T47D (cell line): ENCODE measurements at regions not wholly inside any gene's neighbourhood (a gene's known extent, or its start where the extent isn't known, plus 50 kb on each side); places are given as distances from the start of the nearest gene placed in this dataset.

Experiments
- DNase-seq, 2 experiments: peaks; one replicate each; pipeline versions ENCODE4 v3.0.0 to v3.0.0-alpha.2; 2011 to 2012; ENCODE audit warnings: low read depth in 1 of 2, low spot score in 1 of 2
- JUND ChIP-seq: IDR thresholded peaks from 2 replicates; pipeline ENCODE4 v1.6.1; 2012; ENCODE audit warnings: low read depth
- in situ Hi-C: cut with HindIII; loops from 2 replicates; pipeline ENCODE4 v1.10.0; 2016; ENCODE audit warnings: low sequenced_read_pairs, low pct_unique_long_range_greater_than_20kb

DNA sequence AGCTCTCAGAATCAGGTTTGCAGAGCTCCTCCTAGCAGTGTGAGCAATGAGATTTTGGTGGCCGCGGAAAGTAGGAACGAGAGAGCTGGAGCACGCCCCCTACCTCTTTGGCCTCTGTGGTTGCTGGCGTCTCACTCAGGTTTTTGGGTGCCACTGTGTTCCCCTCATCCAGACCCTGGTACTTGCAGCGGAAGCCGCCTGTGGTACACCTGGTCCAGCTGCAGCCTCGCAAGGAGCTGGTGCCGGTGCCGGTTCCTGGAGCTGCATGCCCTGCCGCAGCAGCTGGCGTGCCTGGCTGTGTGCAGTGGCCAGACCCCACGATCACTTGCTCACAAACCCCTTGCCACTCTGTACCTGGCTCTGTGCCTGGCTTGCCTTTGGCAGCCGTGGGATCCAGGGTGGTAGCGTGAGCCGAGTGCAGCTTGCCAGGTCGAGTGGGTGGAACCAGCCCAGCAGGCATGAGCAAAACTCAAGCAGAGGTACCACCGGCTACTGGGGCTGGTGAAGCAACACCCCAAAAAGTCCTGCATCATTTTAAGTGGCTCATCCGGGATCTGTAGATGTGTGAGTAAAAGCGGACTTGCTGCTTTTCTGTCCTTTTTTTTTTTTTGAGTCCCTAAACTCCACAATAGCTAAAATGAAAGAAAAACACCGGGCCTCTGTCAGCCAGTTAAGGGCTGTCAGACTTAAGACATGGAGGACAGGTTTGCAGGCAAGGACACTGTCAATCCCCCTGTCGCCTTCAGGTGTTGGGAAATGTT, 844.9 kb downstream of the KCNT2 start:
- in situ Hi-C loops = no loop called here
- no peak for TF ChIP-seq JUND
- peak in 1 of 2 experiments; percentile 42 for DNase-seq

DNA sequence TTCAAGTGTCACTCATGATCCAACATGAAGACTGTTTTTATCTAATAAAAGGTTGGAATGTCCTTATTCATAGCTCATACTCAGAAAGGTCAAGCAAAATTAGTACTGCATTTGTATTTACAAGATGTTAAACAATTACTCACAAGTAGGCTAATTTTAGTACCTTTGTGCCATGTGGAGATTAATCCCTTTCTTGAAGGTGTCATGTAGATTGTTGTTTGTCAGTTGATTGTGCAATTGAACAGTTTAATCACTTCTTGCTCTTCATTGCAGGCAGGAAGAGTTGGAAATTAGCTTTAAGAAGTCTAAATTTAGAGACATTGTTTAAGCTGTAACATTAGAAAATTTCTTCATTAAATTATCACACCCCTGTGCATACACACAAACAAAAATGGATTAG, 847.1 kb downstream of the KCNT2 start:
- DNase-seq = no peak
- TF ChIP-seq JUND = no peak

GRCh38 chr1:195756109-195756508, 852.1 kb downstream of the KCNT2 start:
- in situ Hi-C loops = no loop called here

More for the DNA sequence above, 847.1 kb downstream of the KCNT2 start:
- in situ Hi-C loops = no loop called here

GRCh38 chr1:195754874-195755273, 853.4 kb downstream of the KCNT2 start:
- in situ Hi-C loops = no loop called here
- no peak for DNase-seq
- TF ChIP-seq JUND = no peak

More at GRCh38 chr1:195756109-195756508, 852.1 kb downstream of the KCNT2 start:
- DNase-seq = no peak
- no peak for TF ChIP-seq JUND

DNA sequence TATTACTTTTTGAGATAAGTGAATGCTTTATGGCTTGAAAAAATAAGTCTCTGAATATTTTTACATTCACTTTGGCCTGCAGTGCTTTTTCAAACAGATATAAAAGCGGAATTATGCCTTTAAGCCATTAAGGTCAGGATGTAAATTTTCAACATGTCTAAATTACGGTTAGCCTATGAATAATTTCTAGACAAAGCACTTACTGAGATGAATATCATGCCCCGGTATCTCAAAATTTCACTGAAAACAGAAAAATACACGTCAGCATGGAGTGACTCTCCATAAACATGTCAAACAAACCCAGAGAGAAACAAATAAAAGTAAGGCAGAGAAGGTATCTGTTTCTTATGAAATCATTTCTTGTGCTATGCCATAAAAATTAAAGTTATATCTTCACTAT, 853.9 kb downstream of the KCNT2 start:
- in situ Hi-C loops = no loop called here

GRCh38 chr1:195748969-195749368, 859.3 kb downstream of the KCNT2 start:
- no peak for TF ChIP-seq JUND
- in situ Hi-C loops = no loop called here
- no peak for DNase-seq

More for the DNA sequence above, 853.9 kb downstream of the KCNT2 start:
- TF ChIP-seq JUND = no peak
- no peak for DNase-seq

- DNase-seq = peak in 1 of 2 experiments; percentile 13
- no peak for TF ChIP-seq JUND
- in situ Hi-C loops = no loop called here
Measured at GRCh38 chr1:195745189-195746010, 862.8 kb downstream of the KCNT2 start.

GRCh38 chr1:195744256-195744655, 864.0 kb downstream of the KCNT2 start:
- no peak for TF ChIP-seq JUND
- in situ Hi-C loops = no loop called here

GRCh38 chr1:195740862-195741261, 867.4 kb downstream of the KCNT2 start:
- no peak for TF ChIP-seq JUND
- DNase-seq = no peak
- in situ Hi-C loops = no loop called here

More at GRCh38 chr1:195744256-195744655, 864.0 kb downstream of the KCNT2 start:
- DNase-seq = no peak

- peak; percentile 28 to 53 for DNase-seq
- in situ Hi-C loops = no loop called here
- no peak for TF ChIP-seq JUND
Measured at GRCh38 chr1:195738966-195739650, 869.1 kb downstream of the KCNT2 start.

DNA sequence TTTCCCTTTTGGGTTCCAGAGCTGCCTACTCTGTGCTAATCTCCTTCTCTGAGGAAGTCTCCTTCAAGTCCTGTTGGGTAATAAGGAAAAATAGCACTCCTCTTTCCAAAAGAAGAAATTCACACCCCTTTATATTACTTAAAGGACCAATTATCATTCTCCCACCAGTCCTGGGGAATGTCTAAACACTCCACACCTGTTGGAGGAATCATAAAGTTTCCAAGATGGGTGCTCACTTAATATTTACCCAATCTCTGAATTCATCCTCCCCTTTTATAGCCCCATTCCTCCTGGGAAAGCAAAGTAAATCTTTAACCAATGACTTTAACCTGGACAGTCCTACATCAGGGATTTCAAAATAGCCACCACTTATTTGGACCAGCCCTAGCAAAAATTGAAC, 873.1 kb downstream of the KCNT2 start:
- TF ChIP-seq JUND = no peak
- no peak for DNase-seq
- in situ Hi-C loops = no loop called here

DNA sequence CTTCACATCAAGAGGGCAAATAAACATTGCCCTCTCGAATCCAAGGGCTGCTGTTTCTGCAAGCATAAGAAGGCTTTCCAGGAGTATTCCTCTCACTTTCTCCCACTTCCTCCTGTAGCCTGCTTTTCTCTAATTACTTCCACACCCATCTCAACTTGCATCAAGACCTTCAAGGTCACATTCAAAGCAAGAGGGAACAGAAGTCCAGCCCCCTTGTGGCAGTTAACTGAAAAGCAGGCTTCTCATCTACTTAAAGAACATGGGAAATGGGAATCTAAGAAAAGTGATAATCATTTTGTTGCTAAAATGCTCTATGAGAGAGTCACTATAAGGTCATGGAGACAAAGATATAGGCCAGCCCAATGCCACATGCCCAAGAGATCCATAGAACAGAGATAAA, 874.4 kb downstream of the KCNT2 start:
- in situ Hi-C loops = no loop called here
- no peak for TF ChIP-seq JUND
- peak in 1 of 2 experiments; percentile 45 for DNase-seq
